ENCODE measurements at regions not wholly inside any gene's neighbourhood (a gene's known extent, or its start where the extent isn't known, plus 50 kb on each side); places are given as distances from the start of the nearest gene placed in this dataset.
A peak's percentile ranks its signal among the peaks of the same experiment; 100 is the strongest.

DNA sequence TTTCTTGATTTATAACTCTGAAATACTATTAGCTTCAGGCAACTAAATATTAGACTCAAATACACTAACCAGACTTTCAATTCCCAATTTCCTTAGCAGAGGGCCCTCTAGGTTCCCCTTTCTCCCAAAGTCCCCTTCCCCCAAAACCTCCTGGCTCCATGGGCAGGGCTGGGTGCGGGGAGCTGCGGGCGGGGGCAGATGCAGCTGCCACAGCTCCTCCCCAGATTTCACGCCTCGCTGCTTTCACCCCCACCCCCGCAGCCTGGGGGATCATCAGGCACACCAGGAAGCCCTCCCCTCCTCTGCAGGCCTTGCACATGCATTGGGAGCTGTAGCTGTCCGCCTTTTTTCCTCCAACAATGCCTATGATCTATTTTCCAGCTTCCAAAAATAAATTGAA is 82.8 kb upstream of the SPATA31C2 start:
- Mint-ChIP-seq H3K27me3 (ENCODE audit: insufficient read depth, low read depth, poor library complexity) (no peaks in the 10 kb centered on the region), H3K4me1 (peaks cover 15% of the 10 kb centered on the region), H3K9me3 (no peaks in the 10 kb centered on the region), H3K27ac (no peak overlapping the region), H3K36me3 (ENCODE audit: low read depth) (no peaks in the 10 kb centered on the region), H3K4me3 (no peak overlapping the region)
- H4K20me1 ChIP-seq (replicated peaks; ENCODE audit: insufficient read depth), result no peaks in the 10 kb centered on the region
- H3K27ac ChIP-seq (ENCODE audit: low read depth), result no peak overlapping the region
- H3K36me3 ChIP-seq (ENCODE audit: insufficient read depth), result no peaks in the 10 kb centered on the region
- H3K9me2 ChIP-seq (ENCODE audit: insufficient read depth), result no peaks in the 10 kb centered on the region
- H3F3A ChIP-seq (replicated peaks; ENCODE audit: low read depth), result 0 out of 2 replicates have a peak, but pooled peaks cover 2% of the 10 kb centered on the region
- peak overlapping the region; percentile 97 for H2AFZ ChIP-seq
- ATAC-seq (peak; percentile 42), DNase-seq (ENCODE audit: low spot score) (peak; percentile 37)
- peak overlapping the region; percentile 49 for H3K4me2 ChIP-seq
- H3K27me3 ChIP-seq (ENCODE audit: insufficient read depth), result no peaks in the 10 kb centered on the region
- TF ChIP-seq ZNF331 (CRISPR knock-in tag; IDR thresholded peaks at IDR 0.05; ENCODE audit: low read depth) (no peak), STAT1 (IDR thresholded peaks at IDR 0.05; ENCODE audit: unreplicated experiment) (no peak), CREB1 (CRISPR knock-in tag; IDR thresholded peaks at IDR 0.05; ENCODE audit: low read depth) (no peak), POLR2AphosphoS5 (IDR thresholded peaks at IDR 0.05; ENCODE audit: low read depth) (no peak), JUNB (IDR thresholded peaks at IDR 0.05; ENCODE audit: unreplicated experiment) (no peak), ZNF114 (CRISPR knock-in tag; IDR thresholded peaks at IDR 0.05) (no peak), NANOG (IDR thresholded peaks at IDR 0.05; ENCODE audit: borderline replicate concordance) (no peak), CTCF (conservative IDR thresholded peaks at IDR 0.05; ENCODE audit: low read depth in 2 of 2) (no peak), EZH2phosphoT487 (IDR thresholded peaks at IDR 0.05; ENCODE audit: unreplicated experiment) (no peak), EZH2 (IDR thresholded peaks at IDR 0.05; ENCODE audit: low read depth, unreplicated experiment) (no peak)
- TF ChIP-seq, protein P1, sequence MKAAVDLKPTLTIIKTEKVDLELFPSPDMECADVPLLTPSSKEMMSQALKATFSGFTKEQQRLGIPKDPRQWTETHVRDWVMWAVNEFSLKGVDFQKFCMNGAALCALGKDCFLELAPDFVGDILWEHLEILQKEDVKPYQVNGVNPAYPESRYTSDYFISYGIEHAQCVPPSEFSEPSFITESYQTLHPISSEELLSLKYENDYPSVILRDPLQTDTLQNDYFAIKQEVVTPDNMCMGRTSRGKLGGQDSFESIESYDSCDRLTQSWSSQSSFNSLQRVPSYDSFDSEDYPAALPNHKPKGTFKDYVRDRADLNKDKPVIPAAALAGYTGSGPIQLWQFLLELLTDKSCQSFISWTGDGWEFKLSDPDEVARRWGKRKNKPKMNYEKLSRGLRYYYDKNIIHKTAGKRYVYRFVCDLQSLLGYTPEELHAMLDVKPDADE (IDR thresholded peaks at IDR 0.05), result no peak
- TF ChIP-seq, protein P2, sequence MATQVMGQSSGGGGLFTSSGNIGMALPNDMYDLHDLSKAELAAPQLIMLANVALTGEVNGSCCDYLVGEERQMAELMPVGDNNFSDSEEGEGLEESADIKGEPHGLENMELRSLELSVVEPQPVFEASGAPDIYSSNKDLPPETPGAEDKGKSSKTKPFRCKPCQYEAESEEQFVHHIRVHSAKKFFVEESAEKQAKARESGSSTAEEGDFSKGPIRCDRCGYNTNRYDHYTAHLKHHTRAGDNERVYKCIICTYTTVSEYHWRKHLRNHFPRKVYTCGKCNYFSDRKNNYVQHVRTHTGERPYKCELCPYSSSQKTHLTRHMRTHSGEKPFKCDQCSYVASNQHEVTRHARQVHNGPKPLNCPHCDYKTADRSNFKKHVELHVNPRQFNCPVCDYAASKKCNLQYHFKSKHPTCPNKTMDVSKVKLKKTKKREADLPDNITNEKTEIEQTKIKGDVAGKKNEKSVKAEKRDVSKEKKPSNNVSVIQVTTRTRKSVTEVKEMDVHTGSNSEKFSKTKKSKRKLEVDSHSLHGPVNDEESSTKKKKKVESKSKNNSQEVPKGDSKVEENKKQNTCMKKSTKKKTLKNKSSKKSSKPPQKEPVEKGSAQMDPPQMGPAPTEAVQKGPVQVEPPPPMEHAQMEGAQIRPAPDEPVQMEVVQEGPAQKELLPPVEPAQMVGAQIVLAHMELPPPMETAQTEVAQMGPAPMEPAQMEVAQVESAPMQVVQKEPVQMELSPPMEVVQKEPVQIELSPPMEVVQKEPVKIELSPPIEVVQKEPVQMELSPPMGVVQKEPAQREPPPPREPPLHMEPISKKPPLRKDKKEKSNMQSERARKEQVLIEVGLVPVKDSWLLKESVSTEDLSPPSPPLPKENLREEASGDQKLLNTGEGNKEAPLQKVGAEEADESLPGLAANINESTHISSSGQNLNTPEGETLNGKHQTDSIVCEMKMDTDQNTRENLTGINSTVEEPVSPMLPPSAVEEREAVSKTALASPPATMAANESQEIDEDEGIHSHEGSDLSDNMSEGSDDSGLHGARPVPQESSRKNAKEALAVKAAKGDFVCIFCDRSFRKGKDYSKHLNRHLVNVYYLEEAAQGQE (IDR thresholded peaks at IDR 0.05; ENCODE audit: unreplicated experiment), result no peak
- TF ChIP-seq, protein P3, sequence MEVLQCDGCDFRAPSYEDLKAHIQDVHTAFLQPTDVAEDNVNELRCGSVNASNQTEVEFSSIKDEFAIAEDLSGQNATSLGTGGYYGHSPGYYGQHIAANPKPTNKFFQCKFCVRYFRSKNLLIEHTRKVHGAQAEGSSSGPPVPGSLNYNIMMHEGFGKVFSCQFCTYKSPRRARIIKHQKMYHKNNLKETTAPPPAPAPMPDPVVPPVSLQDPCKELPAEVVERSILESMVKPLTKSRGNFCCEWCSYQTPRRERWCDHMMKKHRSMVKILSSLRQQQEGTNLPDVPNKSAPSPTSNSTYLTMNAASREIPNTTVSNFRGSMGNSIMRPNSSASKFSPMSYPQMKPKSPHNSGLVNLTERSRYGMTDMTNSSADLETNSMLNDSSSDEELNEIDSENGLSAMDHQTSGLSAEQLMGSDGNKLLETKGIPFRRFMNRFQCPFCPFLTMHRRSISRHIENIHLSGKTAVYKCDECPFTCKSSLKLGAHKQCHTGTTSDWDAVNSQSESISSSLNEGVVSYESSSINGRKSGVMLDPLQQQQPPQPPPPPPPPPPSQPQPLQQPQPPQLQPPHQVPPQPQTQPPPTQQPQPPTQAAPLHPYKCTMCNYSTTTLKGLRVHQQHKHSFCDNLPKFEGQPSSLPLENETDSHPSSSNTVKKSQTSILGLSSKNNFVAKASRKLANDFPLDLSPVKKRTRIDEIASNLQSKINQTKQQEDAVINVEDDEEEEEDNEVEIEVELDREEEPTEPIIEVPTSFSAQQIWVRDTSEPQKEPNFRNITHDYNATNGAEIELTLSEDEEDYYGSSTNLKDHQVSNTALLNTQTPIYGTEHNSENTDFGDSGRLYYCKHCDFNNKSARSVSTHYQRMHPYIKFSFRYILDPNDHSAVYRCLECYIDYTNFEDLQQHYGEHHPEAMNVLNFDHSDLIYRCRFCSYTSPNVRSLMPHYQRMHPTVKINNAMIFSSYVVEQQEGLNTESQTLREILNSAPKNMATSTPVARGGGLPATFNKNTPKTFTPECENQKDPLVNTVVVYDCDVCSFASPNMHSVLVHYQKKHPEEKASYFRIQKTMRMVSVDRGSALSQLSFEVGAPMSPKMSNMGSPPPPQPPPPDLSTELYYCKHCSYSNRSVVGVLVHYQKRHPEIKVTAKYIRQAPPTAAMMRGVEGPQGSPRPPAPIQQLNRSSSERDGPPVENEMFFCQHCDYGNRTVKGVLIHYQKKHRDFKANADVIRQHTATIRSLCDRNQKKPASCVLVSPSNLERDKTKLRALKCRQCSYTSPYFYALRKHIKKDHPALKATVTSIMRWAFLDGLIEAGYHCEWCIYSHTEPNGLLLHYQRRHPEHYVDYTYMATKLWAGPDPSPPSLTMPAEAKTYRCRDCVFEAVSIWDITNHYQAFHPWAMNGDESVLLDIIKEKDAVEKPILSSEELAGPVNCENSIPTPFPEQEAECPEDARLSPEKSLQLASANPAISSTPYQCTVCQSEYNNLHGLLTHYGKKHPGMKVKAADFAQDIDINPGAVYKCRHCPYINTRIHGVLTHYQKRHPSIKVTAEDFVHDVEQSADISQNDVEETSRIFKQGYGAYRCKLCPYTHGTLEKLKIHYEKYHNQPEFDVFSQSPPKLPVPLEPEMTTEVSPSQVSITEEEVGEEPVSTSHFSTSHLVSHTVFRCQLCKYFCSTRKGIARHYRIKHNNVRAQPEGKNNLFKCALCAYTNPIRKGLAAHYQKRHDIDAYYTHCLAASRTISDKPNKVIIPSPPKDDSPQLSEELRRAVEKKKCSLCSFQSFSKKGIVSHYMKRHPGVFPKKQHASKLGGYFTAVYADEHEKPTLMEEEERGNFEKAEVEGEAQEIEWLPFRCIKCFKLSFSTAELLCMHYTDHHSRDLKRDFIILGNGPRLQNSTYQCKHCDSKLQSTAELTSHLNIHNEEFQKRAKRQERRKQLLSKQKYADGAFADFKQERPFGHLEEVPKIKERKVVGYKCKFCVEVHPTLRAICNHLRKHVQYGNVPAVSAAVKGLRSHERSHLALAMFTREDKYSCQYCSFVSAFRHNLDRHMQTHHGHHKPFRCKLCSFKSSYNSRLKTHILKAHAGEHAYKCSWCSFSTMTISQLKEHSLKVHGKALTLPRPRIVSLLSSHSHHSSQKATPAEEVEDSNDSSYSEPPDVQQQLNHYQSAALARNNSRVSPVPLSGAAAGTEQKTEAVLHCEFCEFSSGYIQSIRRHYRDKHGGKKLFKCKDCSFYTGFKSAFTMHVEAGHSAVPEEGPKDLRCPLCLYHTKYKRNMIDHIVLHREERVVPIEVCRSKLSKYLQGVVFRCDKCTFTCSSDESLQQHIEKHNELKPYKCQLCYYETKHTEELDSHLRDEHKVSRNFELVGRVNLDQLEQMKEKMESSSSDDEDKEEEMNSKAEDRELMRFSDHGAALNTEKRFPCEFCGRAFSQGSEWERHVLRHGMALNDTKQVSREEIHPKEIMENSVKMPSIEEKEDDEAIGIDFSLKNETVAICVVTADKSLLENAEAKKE (CRISPR knock-in tag; IDR thresholded peaks at IDR 0.05), result no peak
- H3K79me2 ChIP-seq (replicated peaks; ENCODE audit: insufficient read depth), result no peaks in the 10 kb centered on the region
- peaks cover 12% of the 10 kb centered on the region; the same call in 1 of the 2 replicates for H3K4me1 ChIP-seq (ENCODE audit: insufficient read depth)
- no peak overlapping the region for H3K4me3 ChIP-seq

All from GM23338 (cell line).